IMR-90 (cell line): ENCODE measurements at regions not wholly inside any gene's neighbourhood (a gene's known extent, or its start where the extent isn't known, plus 50 kb on each side); places are given as distances from the start of the nearest gene placed in this dataset.
"Not testable (repeated sequence)": the region's sequence is repeated elsewhere in the genome, so short reads cannot be mapped to it uniquely, and the experiment has no call there.

Source experiments
- ATAC-seq: fragments of 200-7000 bp; cut with Tn5 transposase; 2 replicates; pipeline ENCODE4 v1.9.1; 2020; ENCODE audit warnings: low read depth, mild to moderate bottlenecking, moderate library complexity
- BruUV-seq: library from RNA; stranded (reverse); fragments of 400-500 nt; replicated peaks from 2 replicates; lab custom pipeline; 2021; lab: Mats Ljungman, UMichigan
- CTCF ChIA-PET: fragments of 300-600 bp; formaldehyde crosslinking; extraction: SDS; loops from one replicate; lab custom pipeline; 2021; ENCODE audit warnings: antibody characterized with exemption; lab: Yijun Ruan, JAX
- POLR2A ChIA-PET: fragments of 300-600 bp; sonication (Branson Sonifier 250); formaldehyde crosslinking; loops from one replicate; lab custom pipeline; 2022; ENCODE audit warnings: antibody characterized with exemption; ENCODE audit not compliant: unreplicated experiment; lab: Charles Lee
- DNase-seq: peaks from one replicate; pipeline ENCODE4 v3.0.0; 2013
- H2AFZ ChIP-seq: replicated peaks from 2 replicates; pipeline ENCODE3; 2013; ENCODE audit warnings: low read length, mild to moderate bottlenecking; ENCODE audit not compliant: poor library complexity
- H2AK5ac ChIP-seq: 2 replicates; pipeline ENCODE4 v1.6.1; 2013; ENCODE audit warnings: low read depth, low read length, inconsistent platforms
- H2AK9ac ChIP-seq: replicated peaks from 2 replicates; pipeline ENCODE3; 2013; ENCODE audit warnings: mild to moderate bottlenecking, low read depth, low read length, moderate library complexity; ENCODE audit not compliant: poor library complexity
- H2BK120ac ChIP-seq: 2 replicates; pipeline ENCODE4 v1.6.1; 2013; ENCODE audit warnings: low read depth, low read length, inconsistent platforms
- H2BK15ac ChIP-seq: 3 replicates; pipeline ENCODE4 v1.6.1; 2013; ENCODE audit warnings: low read depth, low read length, inconsistent platforms
- H2BK20ac ChIP-seq: 2 replicates; pipeline ENCODE4 v1.6.1; 2013; ENCODE audit warnings: low read depth, mild to moderate bottlenecking, inconsistent platforms, low read length, moderate library complexity
- H2BK5ac ChIP-seq: 2 replicates; pipeline ENCODE4 v1.6.1; 2013; ENCODE audit warnings: mild to moderate bottlenecking, low read depth, low read length, inconsistent platforms; ENCODE audit not compliant: poor library complexity, severe bottlenecking
- H3K14ac ChIP-seq: replicated peaks from 2 replicates; pipeline ENCODE4 v1.6.1; 2013; ENCODE audit warnings: low read depth, low read length, inconsistent platforms
- H3K18ac ChIP-seq: 2 replicates; pipeline ENCODE4 v1.6.1; 2013; ENCODE audit warnings: low read depth, low read length, control low read depth
- H3K23ac ChIP-seq: 2 replicates; pipeline ENCODE4 v1.6.1; 2013; ENCODE audit warnings: low read depth, low read length, inconsistent platforms
- H3K27ac ChIP-seq: 2 replicates; pipeline ENCODE4 v1.5.1; 2013; ENCODE audit warnings: mild to moderate bottlenecking, control low read depth, low read length; ENCODE audit not compliant: insufficient read depth
- H3K27me3 ChIP-seq: 2 replicates; pipeline ENCODE4 v1.6.1; 2013; ENCODE audit warnings: low read length; ENCODE audit not compliant: control insufficient read depth, insufficient read depth
- H3K36me3 ChIP-seq: 2 replicates; pipeline ENCODE4 v1.6.1; 2013; ENCODE audit warnings: low read length, mixed read lengths; ENCODE audit not compliant: control insufficient read depth, insufficient read depth
- H3K4ac ChIP-seq: 2 replicates; pipeline ENCODE4 v1.6.1; 2013; ENCODE audit warnings: low read depth, low read length, inconsistent platforms
- H3K4me1 ChIP-seq: 2 replicates; pipeline ENCODE4 v1.6.1; 2013; ENCODE audit warnings: low read length, mixed read lengths; ENCODE audit not compliant: control insufficient read depth, insufficient read depth
- H3K4me2 ChIP-seq: 2 replicates; pipeline ENCODE4 v1.6.1; 2013; ENCODE audit warnings: low read depth, mild to moderate bottlenecking, control low read depth, low read length, moderate library complexity
- H3K4me3 ChIP-seq: 2 replicates; pipeline ENCODE4 v1.5.1; 2013; ENCODE audit warnings: low read depth, mild to moderate bottlenecking, control low read depth, low read length, moderate library complexity; ENCODE audit not compliant: insufficient read depth
- H3K56ac ChIP-seq: 2 replicates; pipeline ENCODE4 v1.6.1; 2013; ENCODE audit warnings: low read length, inconsistent platforms; ENCODE audit not compliant: insufficient read depth; ENCODE audit errors: extremely low read depth
- H3K79me1 ChIP-seq, 2 experiments: 2 replicates each; pipeline ENCODE4 v1.6.1; 2013; ENCODE audit warnings: low read length in 2 of 2, inconsistent platforms in 1 of 2, low read depth in 1 of 2
- H3K9ac ChIP-seq: 2 replicates; pipeline ENCODE4 v1.6.1; 2013; ENCODE audit warnings: low read depth, low read length, control low read depth
- H3K9me1 ChIP-seq: 2 replicates; pipeline ENCODE4 v1.6.1; 2013; ENCODE audit warnings: low read length, inconsistent platforms; ENCODE audit not compliant: insufficient read depth
- H3K9me3 ChIP-seq: 2 replicates; pipeline ENCODE4 v1.6.1; 2013; ENCODE audit warnings: low read length; ENCODE audit not compliant: control insufficient read depth, insufficient read depth
- H4K20me1 ChIP-seq: 2 replicates; pipeline ENCODE4 v1.6.1; 2013; ENCODE audit warnings: low read length, inconsistent platforms; ENCODE audit not compliant: insufficient read depth
- H4K5ac ChIP-seq: 2 replicates; pipeline ENCODE4 v1.6.1; 2013; ENCODE audit warnings: mild to moderate bottlenecking, low read depth, low read length, control low read depth
- H4K8ac ChIP-seq, 2 experiments: 2 replicates each; pipeline ENCODE4 v1.6.1; 2013; ENCODE audit warnings: low read depth in 2 of 2, low read length in 2 of 2, control low read depth in 1 of 2, inconsistent platforms in 1 of 2
- H4K91ac ChIP-seq: 2 replicates; pipeline ENCODE4 v1.6.1; 2013; ENCODE audit warnings: low read depth, low read length, inconsistent platforms; ENCODE audit not compliant: insufficient read depth
- WGBS, 2 experiments: methylation state at CpG; one replicate each; pipeline versions ENCODE4 v1.1.5 to v1.1.7; 2013; ENCODE audit warnings: missing lambda C conversion rate in 2 of 2; ENCODE audit not compliant: insufficient read length in 1 of 2; ENCODE audit errors: extremely low coverage in 2 of 2; 5-methylcytosine and 5-hydroxymethylcytosine counted together
- dilution Hi-C: fragments of 300-500 bp; cut with HindIII; formaldehyde crosslinking; loops from one replicate; pipeline ENCODE4 v1.14.3; 2018; ENCODE audit warnings: low sequenced_read_pairs; ENCODE audit not compliant: unreplicated experiment
- in situ Hi-C: fragments of 300-500 bp; cut with MboI; formaldehyde crosslinking; loops from 3 replicates; pipeline ENCODE4 v1.14.3; 2019; ENCODE audit warnings: low sequenced_read_pairs, inconsistent platforms, mixed read lengths
- intact Hi-C: fragments of 100-400 bp; cut with micrococcal nuclease; formaldehyde crosslinking; loops from 2 replicates; pipeline ENCODE4 v1.10.0; 2022

GRCh38 chr4:18159117-18159912 is 137.8 kb upstream of the LCORL start:
- H3K9me3 ChIP-seq, H3K4me2 ChIP-seq, BruUV-seq, H3K4me1 ChIP-seq, ATAC-seq, H4K5ac ChIP-seq, H3K9ac ChIP-seq, in situ Hi-C loops, H3K79me1 ChIP-seq, H3K36me3 ChIP-seq, H3K9me1 ChIP-seq, H3K27ac ChIP-seq, H2BK120ac ChIP-seq, CTCF ChIA-PET, H3K4ac ChIP-seq, H2BK15ac ChIP-seq, dilution Hi-C loops, H2BK20ac ChIP-seq, H3K4me3 ChIP-seq, H4K91ac ChIP-seq, H2AK5ac ChIP-seq, H4K8ac ChIP-seq, H2AK9ac ChIP-seq, H3K23ac ChIP-seq, H4K20me1 ChIP-seq, H2AFZ ChIP-seq, H3K14ac ChIP-seq, intact Hi-C loops, H3K18ac ChIP-seq, DNase-seq, H3K56ac ChIP-seq, H3K27me3 ChIP-seq, POLR2A ChIA-PET, H2BK5ac ChIP-seq: not testable (repeated sequence)
- WGBS, 2 experiments, result 74% methylated on average over 7 of the region's 51 CpGs; no CpG with 5 or more reads in 1 of the 2 experiments
